ENCODE measurements at regions not wholly inside any gene's neighbourhood (a gene's known extent, or its start where the extent isn't known, plus 50 kb on each side); places are given as distances from the start of the nearest gene placed in this dataset.

DNA sequence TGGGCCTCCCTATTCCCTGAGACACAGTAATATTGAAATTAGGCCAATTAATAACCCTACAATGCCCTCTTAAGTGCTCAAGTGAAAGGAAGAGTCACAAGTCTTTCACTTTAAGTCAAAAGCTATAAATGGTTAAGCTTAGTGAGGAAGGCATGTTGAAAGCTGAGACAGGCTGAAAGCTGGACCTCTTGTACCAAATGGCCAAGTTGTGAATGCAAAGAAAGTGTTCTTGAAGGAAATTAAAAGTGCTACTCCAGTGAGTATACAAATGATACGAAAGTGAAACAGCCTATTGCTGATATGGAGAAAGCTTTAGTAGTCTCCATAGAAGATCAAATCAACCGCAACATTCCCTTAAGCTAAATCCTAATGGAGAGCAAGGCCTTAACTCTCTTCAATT, 140.8 kb downstream of the PTCSC3 start:
- DNase-seq (ENCODE audit: low read depth in 2 of 2) = no peak

GRCh38 chr14:36028665-36029064, 147.9 kb downstream of the PTCSC3 start:
- DNase-seq (ENCODE audit: low read depth in 2 of 2) = no peak

- no peak for DNase-seq (ENCODE audit: low read depth in 2 of 2)
Observed at GRCh38 chr14:36028218-36028617, 148.3 kb downstream of the PTCSC3 start.

GRCh38 chr14:36027354-36027753, 149.2 kb downstream of the PTCSC3 start:
- DNase-seq (ENCODE audit: low read depth in 2 of 2) = no peak

DNA sequence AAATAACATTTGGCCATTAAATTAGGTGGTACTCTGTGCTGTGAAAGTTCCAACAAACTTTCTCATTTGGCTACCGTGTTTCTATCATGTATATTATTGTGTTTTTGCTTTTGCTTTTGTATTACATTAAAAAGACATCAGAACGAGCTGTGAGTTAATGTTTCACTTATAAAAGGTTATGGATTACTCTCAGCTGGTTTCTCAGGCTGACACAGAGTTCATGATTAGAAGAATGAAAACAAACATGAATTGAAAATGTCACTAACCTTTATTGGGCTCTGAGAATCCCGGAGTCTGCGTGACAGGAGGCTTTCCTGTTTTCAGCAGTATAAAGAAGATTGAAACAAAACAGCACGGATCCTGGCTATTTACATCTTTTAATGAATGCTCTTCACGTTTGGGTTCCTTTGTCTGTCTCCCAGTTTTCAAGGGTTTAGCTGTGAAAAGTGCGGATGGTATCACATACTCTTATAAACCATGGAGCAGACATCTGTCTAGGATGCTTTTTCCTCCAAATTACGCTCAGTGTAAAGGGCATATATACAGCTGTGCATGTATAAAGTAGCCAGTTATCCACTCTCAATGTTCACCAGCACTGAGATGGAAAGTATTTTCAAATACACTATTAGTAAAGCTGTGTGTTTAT, 153.6 kb downstream of the PTCSC3 start:
- DNase-seq (ENCODE audit: low read depth in 2 of 2) = no peak

GRCh38 chr14:36021591-36022320, 154.8 kb downstream of the PTCSC3 start:
- DNase-seq (ENCODE audit: low read depth in 2 of 2) = no peak

DNA sequence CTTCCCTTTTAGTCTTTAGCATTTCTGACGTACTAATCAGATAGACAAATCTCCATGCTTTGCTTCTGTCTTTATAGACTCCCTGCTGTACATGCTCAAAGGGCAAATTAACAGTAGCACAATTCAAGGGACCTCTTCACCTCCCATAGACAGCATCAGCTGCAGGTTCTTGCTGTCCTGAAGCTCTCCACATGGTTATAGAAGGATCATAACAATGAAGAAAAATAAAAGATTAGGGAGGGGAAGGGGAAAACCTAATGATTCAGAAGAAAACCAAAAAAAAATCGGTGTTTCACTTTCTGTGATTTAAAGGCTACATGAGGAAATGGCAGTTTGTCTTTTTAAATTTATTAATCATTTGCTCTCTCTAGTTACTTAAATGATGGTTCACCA, 155.5 kb downstream of the PTCSC3 start:
- DNase-seq (ENCODE audit: low read depth in 2 of 2) = no peak

- no peak for DNase-seq (ENCODE audit: low read depth in 2 of 2)
Observed at GRCh38 chr14:36020120-36021029, 156.1 kb downstream of the PTCSC3 start.

- DNase-seq (ENCODE audit: low read depth in 2 of 2) = no peak
Observed at GRCh38 chr14:36019126-36019525, 157.4 kb downstream of the PTCSC3 start.

- no peak for DNase-seq (ENCODE audit: low read depth in 2 of 2)
Observed at GRCh38 chr14:36014236-36014635, 162.3 kb downstream of the PTCSC3 start.

- no peak for DNase-seq (ENCODE audit: low read depth in 2 of 2)
Observed at GRCh38 chr14:36013483-36013882, 163.0 kb downstream of the PTCSC3 start.

DNA sequence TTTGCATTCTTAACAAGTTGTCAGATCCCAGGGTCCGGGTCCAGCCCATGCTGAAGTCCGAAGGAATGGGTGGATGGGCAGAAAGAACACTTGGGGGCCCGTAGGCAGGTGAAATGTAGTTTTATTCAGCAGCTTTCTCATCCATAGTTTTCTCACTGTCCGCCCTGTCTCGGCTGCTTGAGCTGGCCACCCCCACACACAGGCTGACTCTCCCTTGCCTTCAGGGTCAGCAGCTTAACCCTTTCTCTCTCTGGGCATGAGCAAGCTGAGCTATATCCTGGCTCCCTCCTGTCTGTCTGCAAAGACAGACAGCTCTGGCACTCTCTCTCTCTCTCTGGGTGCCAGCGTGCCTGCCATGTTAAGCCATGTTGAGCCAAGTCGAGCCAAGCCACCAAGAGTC, 163.9 kb downstream of the PTCSC3 start:
- DNase-seq (ENCODE audit: low read depth in 2 of 2) = no peak

GRCh38 chr14:36009643-36010042, 166.9 kb downstream of the PTCSC3 start:
- no peak for DNase-seq (ENCODE audit: low read depth in 2 of 2)

- no peak for DNase-seq (ENCODE audit: low read depth in 2 of 2)
Observed at GRCh38 chr14:36006623-36007022, 169.9 kb downstream of the PTCSC3 start.

DNA sequence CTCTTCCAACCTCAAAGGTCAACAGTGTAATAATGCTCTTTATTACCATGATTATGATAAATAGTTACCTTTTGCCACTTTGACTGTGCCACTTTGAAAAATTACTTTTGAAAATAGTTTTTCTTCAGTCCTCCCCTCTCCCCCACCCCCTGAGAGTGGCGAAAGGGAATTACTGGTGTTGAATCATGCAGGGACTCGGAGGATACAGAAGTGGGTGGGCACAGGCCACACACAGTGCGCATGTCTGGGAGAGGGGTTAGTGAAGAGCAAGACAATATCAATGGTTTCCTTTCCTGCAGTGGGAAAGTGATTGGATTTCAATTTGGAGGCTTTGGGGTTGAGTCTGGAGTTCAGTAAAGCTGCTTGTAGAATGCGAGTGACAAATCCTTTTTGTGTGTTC, 170.9 kb downstream of the PTCSC3 start:
- no peak for DNase-seq (ENCODE audit: low read depth in 2 of 2)

- no peak for DNase-seq (ENCODE audit: low read depth in 2 of 2)
Observed at GRCh38 chr14:36001936-36002335, 174.6 kb downstream of the PTCSC3 start.

- no peak for DNase-seq (ENCODE audit: low read depth in 2 of 2)
Observed at GRCh38 chr14:35999294-35999693, 173.2 kb downstream of the BRMS1L start.

- no peak for DNase-seq (ENCODE audit: low read depth in 2 of 2)
Observed at GRCh38 chr14:35998303-35998702, 172.2 kb downstream of the BRMS1L start.

- no peak for DNase-seq (ENCODE audit: low read depth in 2 of 2)
Observed at GRCh38 chr14:35993684-35993960, 167.5 kb downstream of the BRMS1L start.

DNA sequence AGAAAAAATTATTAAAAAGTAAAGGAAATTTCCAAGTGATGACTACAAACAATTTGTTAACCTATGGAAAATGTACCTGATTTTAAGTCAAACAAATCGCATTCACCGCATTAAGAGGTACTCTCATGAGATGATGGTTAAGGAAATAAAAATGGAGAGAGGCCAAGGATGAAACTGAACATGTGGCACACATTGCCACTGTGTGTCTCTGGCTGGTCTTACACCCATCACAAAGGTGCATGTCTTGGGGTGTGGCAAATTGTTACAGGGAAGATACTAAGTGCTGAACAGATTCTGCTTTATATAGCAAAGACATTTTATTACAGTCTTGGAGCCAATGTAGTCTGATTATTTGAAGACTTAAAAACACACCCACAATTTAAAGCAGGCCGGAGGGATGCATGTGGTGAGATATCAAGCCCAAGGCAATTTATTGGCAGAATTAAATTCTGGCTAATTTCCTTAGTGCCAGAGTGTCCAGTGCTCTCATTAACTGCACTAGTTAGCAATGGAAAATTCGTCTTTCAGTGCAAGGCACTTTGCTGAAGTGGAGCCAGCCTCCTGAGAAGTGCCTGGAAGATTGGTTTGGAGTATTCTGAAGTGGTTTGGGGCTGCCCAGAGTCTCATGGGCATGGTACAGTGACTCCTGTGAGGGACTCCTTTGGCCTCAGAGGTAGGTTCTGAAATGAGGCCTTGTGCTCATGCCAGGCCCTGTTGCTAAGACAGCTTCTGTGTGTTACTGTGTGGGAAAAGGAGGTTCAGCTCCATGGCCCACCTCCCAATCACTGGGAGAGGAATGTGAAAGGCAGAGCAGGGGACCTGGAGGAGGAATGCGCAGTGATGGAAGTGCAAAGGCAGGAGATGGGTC, 166.9 kb downstream of the BRMS1L start:
- no peak for DNase-seq (ENCODE audit: low read depth in 2 of 2)

- no peak for DNase-seq (ENCODE audit: low read depth in 2 of 2)
Observed at GRCh38 chr14:35991356-35991755, 165.2 kb downstream of the BRMS1L start.

GRCh38 chr14:35989736-35990135, 163.6 kb downstream of the BRMS1L start:
- no peak for DNase-seq (ENCODE audit: low read depth in 2 of 2)

Measured in stimulated activated CD4-positive, alpha-beta T cell treated with anti-CD3 and anti-CD28 coated beads, Interleukin-15, amount 100 ng/mL, for 48 hours (primary cell).